Activated T-cell treated with anti-CD3 and anti-CD28 coated beads, Interleukin-2, amount 50 U/mL, for 24 hours (primary cell): ENCODE measurements at regions not wholly inside any gene's neighbourhood (a gene's known extent, or its start where the extent isn't known, plus 50 kb on each side); places are given as distances from the start of the nearest gene placed in this dataset.

Experiments
- DNase-seq: peaks from one replicate; pipeline ENCODE4 v3.0.0-alpha.2; 2020
- H3K27ac Mint-ChIP-seq: 2 replicates; pipeline ENCODE4 v1.8.0; 2020; ENCODE audit warnings: mild to moderate bottlenecking, mixed read lengths
- H3K27me3 Mint-ChIP-seq: 2 replicates; pipeline ENCODE4 v1.8.0; 2020; ENCODE audit warnings: mixed read lengths
- H3K36me3 Mint-ChIP-seq: 2 replicates; pipeline ENCODE4 v1.8.0; 2020; ENCODE audit warnings: low read depth, mixed read lengths
- H3K4me1 Mint-ChIP-seq: 2 replicates; pipeline ENCODE4 v1.8.0; 2020; ENCODE audit warnings: low read depth, mixed read lengths
- H3K4me3 Mint-ChIP-seq: 2 replicates; pipeline ENCODE4 v1.8.0; 2020; ENCODE audit warnings: mild to moderate bottlenecking, moderate library complexity, mixed read lengths
- H3K9me3 Mint-ChIP-seq: 2 replicates; pipeline ENCODE4 v1.8.0; 2020; ENCODE audit warnings: mixed read lengths

GRCh38 chr5:92566113-92566786, 1014.8 kb downstream of the NR2F1-AS1 start:
- H3K4me3 Mint-ChIP-seq: no peak overlapping the region
- H3K9me3 Mint-ChIP-seq: no peaks in the 10 kb centered on the region
- no peak for DNase-seq
- H3K27me3 Mint-ChIP-seq: no peaks in the 10 kb centered on the region
- H3K36me3 Mint-ChIP-seq: no peaks in the 10 kb centered on the region
- H3K4me1 Mint-ChIP-seq: no peaks in the 10 kb centered on the region
- no peak overlapping the region for H3K27ac Mint-ChIP-seq

GRCh38 chr5:92565673-92566072, 1015.3 kb downstream of the NR2F1-AS1 start:
- Mint-ChIP-seq H3K4me1 (no peaks in the 10 kb centered on the region), H3K4me3 (no peak overlapping the region), H3K36me3 (no peaks in the 10 kb centered on the region), H3K27me3 (no peaks in the 10 kb centered on the region), H3K27ac (no peak overlapping the region), H3K9me3 (no peaks in the 10 kb centered on the region)
- DNase-seq: no peak

- Mint-ChIP-seq H3K27me3 (no peaks in the 10 kb centered on the region), H3K27ac (no peak overlapping the region)
These were observed 1019.0 kb downstream of the NR2F1-AS1 start for GRCh38 chr5:92562065-92562464.

GRCh38 chr5:92561411-92561959, 1019.5 kb downstream of the NR2F1-AS1 start:
- DNase-seq: no peak
- no peak overlapping the region for H3K4me3 Mint-ChIP-seq
- H3K27ac Mint-ChIP-seq: no peak overlapping the region
- no peaks in the 10 kb centered on the region for H3K27me3 Mint-ChIP-seq
- no peaks in the 10 kb centered on the region for H3K4me1 Mint-ChIP-seq
- H3K9me3 Mint-ChIP-seq: no peaks in the 10 kb centered on the region
- no peaks in the 10 kb centered on the region for H3K36me3 Mint-ChIP-seq

More at GRCh38 chr5:92562065-92562464, 1019.0 kb downstream of the NR2F1-AS1 start:
- H3K4me3 Mint-ChIP-seq: no peak overlapping the region
- H3K9me3 Mint-ChIP-seq: no peaks in the 10 kb centered on the region
- H3K36me3 Mint-ChIP-seq: no peaks in the 10 kb centered on the region
- no peak for DNase-seq
- H3K4me1 Mint-ChIP-seq: no peaks in the 10 kb centered on the region

GRCh38 chr5:92560698-92561401, 1020.2 kb downstream of the NR2F1-AS1 start:
- Mint-ChIP-seq H3K27me3 (no peaks in the 10 kb centered on the region), H3K27ac (no peak overlapping the region), H3K9me3 (no peaks in the 10 kb centered on the region), H3K4me1 (no peaks in the 10 kb centered on the region), H3K36me3 (no peaks in the 10 kb centered on the region), H3K4me3 (no peak overlapping the region)
- no peak for DNase-seq

GRCh38 chr5:92559781-92560180, 1021.2 kb downstream of the NR2F1-AS1 start:
- H3K27ac Mint-ChIP-seq: no peak overlapping the region
- no peak for DNase-seq

GRCh38 chr5:92559331-92559730, 1021.7 kb downstream of the NR2F1-AS1 start:
- no peaks in the 10 kb centered on the region for H3K4me1 Mint-ChIP-seq
- H3K27ac Mint-ChIP-seq: no peak overlapping the region
- no peaks in the 10 kb centered on the region for H3K9me3 Mint-ChIP-seq
- no peak for DNase-seq
- no peak overlapping the region for H3K4me3 Mint-ChIP-seq
- no peaks in the 10 kb centered on the region for H3K27me3 Mint-ChIP-seq
- H3K36me3 Mint-ChIP-seq: no peaks in the 10 kb centered on the region

More at GRCh38 chr5:92559781-92560180, 1021.2 kb downstream of the NR2F1-AS1 start:
- Mint-ChIP-seq H3K4me3 (no peak overlapping the region), H3K36me3 (no peaks in the 10 kb centered on the region), H3K4me1 (no peaks in the 10 kb centered on the region), H3K9me3 (no peaks in the 10 kb centered on the region), H3K27me3 (no peaks in the 10 kb centered on the region)

- Mint-ChIP-seq H3K36me3 (no peaks in the 10 kb centered on the region), H3K9me3 (no peaks in the 10 kb centered on the region), H3K27me3 (no peaks in the 10 kb centered on the region), H3K27ac (no peak overlapping the region), H3K4me1 (no peaks in the 10 kb centered on the region), H3K4me3 (no peak overlapping the region)
- no peak for DNase-seq
These were observed 1024.3 kb downstream of the NR2F1-AS1 start for GRCh38 chr5:92556747-92557146.

- H3K36me3 Mint-ChIP-seq: no peaks in the 10 kb centered on the region
- no peaks in the 10 kb centered on the region for H3K4me1 Mint-ChIP-seq
- H3K9me3 Mint-ChIP-seq: no peaks in the 10 kb centered on the region
- H3K27ac Mint-ChIP-seq: no peak overlapping the region
- no peaks in the 10 kb centered on the region for H3K27me3 Mint-ChIP-seq
- no peak for DNase-seq
- H3K4me3 Mint-ChIP-seq: no peak overlapping the region
These were observed 1026.5 kb downstream of the NR2F1-AS1 start for GRCh38 chr5:92554447-92555085.

GRCh38 chr5:92553326-92553725, 1027.7 kb downstream of the NR2F1-AS1 start:
- Mint-ChIP-seq H3K27ac (no peak overlapping the region), H3K4me3 (no peak overlapping the region), H3K4me1 (no peaks in the 10 kb centered on the region), H3K27me3 (no peaks in the 10 kb centered on the region), H3K36me3 (no peaks in the 10 kb centered on the region), H3K9me3 (no peaks in the 10 kb centered on the region)
- no peak for DNase-seq

- Mint-ChIP-seq H3K27me3 (no peaks in the 10 kb centered on the region), H3K4me1 (no peaks in the 10 kb centered on the region), H3K9me3 (no peaks in the 10 kb centered on the region), H3K27ac (no peak overlapping the region), H3K36me3 (no peaks in the 10 kb centered on the region), H3K4me3 (no peak overlapping the region)
- DNase-seq: no peak
These were observed 1028.5 kb downstream of the NR2F1-AS1 start for GRCh38 chr5:92552206-92553160.

GRCh38 chr5:92548346-92548745, 1032.7 kb downstream of the NR2F1-AS1 start:
- Mint-ChIP-seq H3K36me3 (no peaks in the 10 kb centered on the region), H3K27me3 (no peaks in the 10 kb centered on the region), H3K9me3 (no peaks in the 10 kb centered on the region), H3K4me3 (no peak overlapping the region), H3K27ac (no peak overlapping the region), H3K4me1 (no peaks in the 10 kb centered on the region)
- DNase-seq: no peak

- Mint-ChIP-seq H3K27ac (no peak overlapping the region), H3K4me3 (no peak overlapping the region), H3K9me3 (peaks cover 7% of the 10 kb centered on the region), H3K27me3 (no peaks in the 10 kb centered on the region), H3K36me3 (no peaks in the 10 kb centered on the region), H3K4me1 (no peaks in the 10 kb centered on the region)
- no peak for DNase-seq
These were observed 1036.4 kb downstream of the NR2F1-AS1 start for GRCh38 chr5:92544596-92544995.

GRCh38 chr5:92544036-92544435, 1037.0 kb downstream of the NR2F1-AS1 start:
- H3K4me1 Mint-ChIP-seq: no peaks in the 10 kb centered on the region
- DNase-seq: no peak
- no peaks in the 10 kb centered on the region for H3K36me3 Mint-ChIP-seq
- H3K4me3 Mint-ChIP-seq: no peak overlapping the region
- no peak overlapping the region for H3K27ac Mint-ChIP-seq
- no peaks in the 10 kb centered on the region for H3K27me3 Mint-ChIP-seq
- peaks cover 7% of the 10 kb centered on the region for H3K9me3 Mint-ChIP-seq
